SU-DHL-6 (cell line): ENCODE measurements at regions not wholly inside any gene's neighbourhood (a gene's known extent, or its start where the extent isn't known, plus 50 kb on each side); places are given as distances from the start of the nearest gene placed in this dataset.

Experiments
- EZH2phosphoT487 ChIP-seq: fragments of 200-600 bp; sonication (generic), shearing (Covaris generic); conservative IDR thresholded peaks from 2 replicates; pipeline ENCODE4 v1.6.1; 2018; ENCODE audit warnings: mild to moderate bottlenecking, antibody characterized with exemption, low read length, moderate library complexity, mixed read lengths
- TF ChIP-seq, protein P1 (sequence below): fragments of 200-600 bp; sonication (generic); IDR thresholded peaks from one replicate; pipeline ENCODE4 v1.5.1; 2017; ENCODE audit warnings: antibody characterized with exemption, mild to moderate bottlenecking, low read length, moderate library complexity; ENCODE audit not compliant: insufficient read depth, poor library complexity, severe bottlenecking

DNA sequence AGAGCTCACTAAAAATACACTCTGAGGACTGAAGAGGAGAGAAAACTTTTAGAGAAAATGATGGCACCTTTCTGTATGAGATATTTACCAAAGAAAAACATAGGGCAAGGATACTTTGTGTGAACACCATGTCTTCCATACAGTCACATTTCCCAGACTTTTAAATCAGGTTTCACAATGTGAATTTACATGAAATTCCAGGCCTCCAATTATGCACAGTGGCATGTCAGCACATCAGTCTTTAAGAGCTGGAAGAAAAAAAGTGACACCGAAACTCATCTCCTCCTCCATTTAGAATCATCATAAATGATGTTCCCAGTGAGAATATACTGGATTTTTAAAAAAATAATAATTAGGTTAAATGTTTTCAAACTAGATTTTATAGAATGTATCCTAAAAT lies 232.2 kb upstream of the UBASH3B start:
- TF ChIP-seq, protein P1, sequence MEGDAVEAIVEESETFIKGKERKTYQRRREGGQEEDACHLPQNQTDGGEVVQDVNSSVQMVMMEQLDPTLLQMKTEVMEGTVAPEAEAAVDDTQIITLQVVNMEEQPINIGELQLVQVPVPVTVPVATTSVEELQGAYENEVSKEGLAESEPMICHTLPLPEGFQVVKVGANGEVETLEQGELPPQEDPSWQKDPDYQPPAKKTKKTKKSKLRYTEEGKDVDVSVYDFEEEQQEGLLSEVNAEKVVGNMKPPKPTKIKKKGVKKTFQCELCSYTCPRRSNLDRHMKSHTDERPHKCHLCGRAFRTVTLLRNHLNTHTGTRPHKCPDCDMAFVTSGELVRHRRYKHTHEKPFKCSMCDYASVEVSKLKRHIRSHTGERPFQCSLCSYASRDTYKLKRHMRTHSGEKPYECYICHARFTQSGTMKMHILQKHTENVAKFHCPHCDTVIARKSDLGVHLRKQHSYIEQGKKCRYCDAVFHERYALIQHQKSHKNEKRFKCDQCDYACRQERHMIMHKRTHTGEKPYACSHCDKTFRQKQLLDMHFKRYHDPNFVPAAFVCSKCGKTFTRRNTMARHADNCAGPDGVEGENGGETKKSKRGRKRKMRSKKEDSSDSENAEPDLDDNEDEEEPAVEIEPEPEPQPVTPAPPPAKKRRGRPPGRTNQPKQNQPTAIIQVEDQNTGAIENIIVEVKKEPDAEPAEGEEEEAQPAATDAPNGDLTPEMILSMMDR: no peak
- TF ChIP-seq EZH2phosphoT487: no peak
